ENCODE measurements at regions not wholly inside any gene's neighbourhood (a gene's known extent, or its start where the extent isn't known, plus 50 kb on each side); places are given as distances from the start of the nearest gene placed in this dataset.

GRCh38 chr18:28626756-28627155 is 449.8 kb upstream of the CDH2 start:
- TF ChIP-seq POLR2A (IDR thresholded peaks at IDR 0.05; ENCODE audit: low read length) (no peak), GATA1 (IDR thresholded peaks at IDR 0.05; ENCODE audit: low read depth, low read length) (no peak)

Data from erythroblast (primary cell).